ENCODE measurements at regions not wholly inside any gene's neighbourhood (a gene's known extent, or its start where the extent isn't known, plus 50 kb on each side); places are given as distances from the start of the nearest gene placed in this dataset.

DNA sequence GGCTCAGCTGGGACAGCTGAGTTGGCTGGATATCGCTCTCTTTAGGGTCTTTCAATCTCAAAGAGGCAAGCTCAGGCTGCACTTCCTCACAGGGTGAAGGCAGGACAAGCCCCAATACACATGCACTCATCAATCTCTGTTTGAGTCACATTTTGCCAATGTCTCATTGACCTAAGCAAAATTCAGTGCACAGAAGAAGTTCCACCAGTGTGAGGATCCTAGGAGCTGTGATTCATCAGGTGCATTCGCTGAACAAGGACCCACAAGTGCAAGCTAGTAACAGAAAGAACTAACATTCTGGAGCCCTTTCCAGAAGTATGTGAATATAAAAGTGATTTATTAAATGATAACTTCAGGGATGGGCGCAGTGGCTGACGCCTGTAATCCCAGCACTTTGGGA is 477.2 kb downstream of the GPAM start:
- no peaks in the 10 kb centered on the region for H3K36me3 Mint-ChIP-seq
- ChIA-PET POLR2A (ENCODE audit: partially characterized antibody) (no interaction called here), CTCF (ENCODE audit: partially characterized antibody) (no interaction called here)
- peaks cover 2 to 6% of the 10 kb centered on the region in 2 donors for H3K27me3 Mint-ChIP-seq
- no peak overlapping the region for H3K27ac Mint-ChIP-seq
- no peaks in the 10 kb centered on the region for H3K9me3 Mint-ChIP-seq
- no peaks in the 10 kb centered on the region for H3K9me3 ChIP-seq (ENCODE audit: control insufficient read depth in 1 of 2, low read length in 2 of 2)
- H3K27me3 ChIP-seq (ENCODE audit: insufficient read depth, low read length) = no peaks in the 10 kb centered on the region
- H3K4me1 Mint-ChIP-seq = no peaks in the 10 kb centered on the region
- H3K4me3 ChIP-seq (ENCODE audit: low read length in 2 of 2) = no peak overlapping the region
- H3K27ac ChIP-seq (ENCODE audit: low read depth, low read length) = no peak overlapping the region
- intact Hi-C loops (cut with micrococcal nuclease) = no loop called here
- no peak overlapping the region for H3K4me3 Mint-ChIP-seq
- H3K36me3 ChIP-seq (ENCODE audit: insufficient read depth, low read length) = no peaks in the 10 kb centered on the region
- no peak for DNase-seq
- no peaks in the 10 kb centered on the region for H3K4me1 ChIP-seq (ENCODE audit: insufficient read depth, low read length)

DNA sequence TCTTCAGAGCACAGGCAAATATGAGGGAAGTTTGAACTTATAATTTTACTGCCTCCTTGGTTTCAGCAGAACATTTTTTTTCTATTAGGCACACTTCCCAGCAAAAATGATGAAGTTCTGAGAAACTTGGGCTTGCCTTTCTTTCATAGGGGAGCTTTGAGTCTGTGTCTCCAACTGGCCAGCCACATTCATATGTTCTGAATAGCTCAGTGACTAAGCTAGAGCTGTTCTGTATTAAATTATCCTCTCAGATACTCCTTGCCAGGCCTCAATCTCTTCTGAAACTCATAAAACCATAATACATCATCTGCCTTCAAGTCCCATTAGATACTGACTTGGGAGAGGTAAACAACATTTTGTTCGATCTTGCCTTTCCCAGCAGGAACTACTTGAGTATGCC is 476.5 kb downstream of the GPAM start:
- POLR2A ChIA-PET (ENCODE audit: partially characterized antibody) = no interaction called here
- H3K4me1 ChIP-seq (ENCODE audit: insufficient read depth, low read length) = no peaks in the 10 kb centered on the region

DNA sequence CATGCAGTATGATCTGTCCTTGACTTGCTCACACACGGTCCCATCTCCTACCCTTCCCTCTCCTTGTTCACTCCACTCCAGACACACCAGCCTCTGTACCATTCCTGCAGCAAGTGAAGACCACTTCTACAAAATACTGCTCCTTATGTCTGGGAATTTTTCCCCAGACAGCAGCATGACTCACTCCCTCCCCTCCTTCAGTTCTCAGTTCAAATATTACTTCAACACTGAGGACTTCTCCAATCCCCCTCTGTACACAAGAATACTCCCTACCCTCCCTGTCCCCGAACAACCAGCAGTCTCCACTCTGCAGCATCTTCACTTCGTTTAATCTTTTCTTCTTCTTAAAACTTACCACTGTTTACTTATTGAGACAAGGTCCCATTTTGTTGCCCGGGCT is 474.0 kb downstream of the GPAM start:
- H3K36me3 Mint-ChIP-seq = no peaks in the 10 kb centered on the region
- no peak overlapping the region for H3K27ac Mint-ChIP-seq
- no peaks in the 10 kb centered on the region for H3K4me1 ChIP-seq (ENCODE audit: insufficient read depth, low read length)
- H3K27me3 Mint-ChIP-seq = peaks cover 3 to 6% of the 10 kb centered on the region in 2 donors
- intact Hi-C loops (cut with micrococcal nuclease) = no loop called here
- H3K9me3 ChIP-seq (ENCODE audit: control insufficient read depth in 1 of 2, low read length in 2 of 2) = no peaks in the 10 kb centered on the region
- no peak for DNase-seq
- H3K9me3 Mint-ChIP-seq = peaks cover 0 to 8% (median 1%) of the 10 kb centered on the region in 8 donors
- no peak overlapping the region for H3K4me3 Mint-ChIP-seq
- CTCF ChIA-PET (ENCODE audit: partially characterized antibody) = no interaction called here
- POLR2A ChIA-PET (ENCODE audit: partially characterized antibody) = no interaction called here
- H3K27me3 ChIP-seq (ENCODE audit: insufficient read depth, low read length) = no peaks in the 10 kb centered on the region
- no peaks in the 10 kb centered on the region for H3K36me3 ChIP-seq (ENCODE audit: insufficient read depth, low read length)
- H3K4me1 Mint-ChIP-seq = no peaks in the 10 kb centered on the region
- H3K27ac ChIP-seq (ENCODE audit: low read depth, low read length) = no peak overlapping the region
- H3K4me3 ChIP-seq (ENCODE audit: low read length in 2 of 2) = no peak overlapping the region

More for the DNA sequence above, 476.5 kb downstream of the GPAM start:
- Mint-ChIP-seq H3K4me1 (no peaks in the 10 kb centered on the region), H3K4me3 (no peak overlapping the region), H3K27ac (no peak overlapping the region), H3K36me3 (no peaks in the 10 kb centered on the region), H3K27me3 (peaks cover 3 to 6% of the 10 kb centered on the region in 2 donors), H3K9me3 (peaks cover 0 to 4% (median 0%) of the 10 kb centered on the region in 8 donors)
- H3K9me3 ChIP-seq (ENCODE audit: control insufficient read depth in 1 of 2, low read length in 2 of 2) = no peaks in the 10 kb centered on the region
- H3K4me3 ChIP-seq (ENCODE audit: low read length in 2 of 2) = no peak overlapping the region
- intact Hi-C loops (cut with micrococcal nuclease) = no loop called here
- H3K27ac ChIP-seq (ENCODE audit: low read depth, low read length) = no peak overlapping the region
- CTCF ChIA-PET (ENCODE audit: partially characterized antibody) = no interaction called here
- H3K36me3 ChIP-seq (ENCODE audit: insufficient read depth, low read length) = no peaks in the 10 kb centered on the region
- no peaks in the 10 kb centered on the region for H3K27me3 ChIP-seq (ENCODE audit: insufficient read depth, low read length)
- no peak for DNase-seq

DNA sequence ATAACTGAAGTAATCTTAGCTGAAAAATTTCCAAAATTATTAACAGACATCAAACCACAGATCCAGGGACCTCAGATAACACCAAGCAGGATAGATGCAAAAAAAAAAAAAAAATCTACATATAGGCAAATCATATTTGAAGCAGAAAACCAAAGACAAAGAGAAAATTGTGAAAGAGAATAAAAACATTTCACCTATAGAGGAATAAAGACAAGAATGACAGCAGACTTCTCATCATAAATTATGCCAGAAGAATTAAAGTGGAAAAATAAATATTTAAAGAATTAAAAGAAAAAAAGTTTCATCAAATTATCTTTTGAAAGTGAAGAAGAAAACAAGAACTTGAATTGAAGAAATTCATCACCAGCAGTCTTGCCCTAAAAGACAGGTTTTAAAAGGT is 467.5 kb downstream of the GPAM start:
- H3K27ac ChIP-seq (ENCODE audit: low read depth, low read length) = no peak overlapping the region
- DNase-seq = no peak
- no peaks in the 10 kb centered on the region for H3K4me1 ChIP-seq (ENCODE audit: insufficient read depth, low read length)
- ChIA-PET CTCF (ENCODE audit: partially characterized antibody) (no interaction called here), POLR2A (ENCODE audit: partially characterized antibody) (no interaction called here)
- peaks cover 0 to 3% of the 10 kb centered on the region in 2 donors for H3K27me3 Mint-ChIP-seq
- H3K27ac Mint-ChIP-seq = no peak overlapping the region
- H3K9me3 Mint-ChIP-seq = peaks cover 3 to 35% (median 26%) of the 10 kb centered on the region in 8 donors
- H3K36me3 Mint-ChIP-seq = peaks cover 0 to 4% of the 10 kb centered on the region in 2 donors
- no peaks in the 10 kb centered on the region for H3K9me3 ChIP-seq (ENCODE audit: control insufficient read depth in 1 of 2, low read length in 2 of 2)
- H3K4me3 Mint-ChIP-seq = no peak overlapping the region
- no peaks in the 10 kb centered on the region for H3K4me1 Mint-ChIP-seq
- no peaks in the 10 kb centered on the region for H3K36me3 ChIP-seq (ENCODE audit: insufficient read depth, low read length)
- H3K4me3 ChIP-seq (ENCODE audit: low read length in 2 of 2) = no peak overlapping the region
- H3K27me3 ChIP-seq (ENCODE audit: insufficient read depth, low read length) = no peaks in the 10 kb centered on the region
- intact Hi-C loops (cut with micrococcal nuclease) = no loop called here

DNA sequence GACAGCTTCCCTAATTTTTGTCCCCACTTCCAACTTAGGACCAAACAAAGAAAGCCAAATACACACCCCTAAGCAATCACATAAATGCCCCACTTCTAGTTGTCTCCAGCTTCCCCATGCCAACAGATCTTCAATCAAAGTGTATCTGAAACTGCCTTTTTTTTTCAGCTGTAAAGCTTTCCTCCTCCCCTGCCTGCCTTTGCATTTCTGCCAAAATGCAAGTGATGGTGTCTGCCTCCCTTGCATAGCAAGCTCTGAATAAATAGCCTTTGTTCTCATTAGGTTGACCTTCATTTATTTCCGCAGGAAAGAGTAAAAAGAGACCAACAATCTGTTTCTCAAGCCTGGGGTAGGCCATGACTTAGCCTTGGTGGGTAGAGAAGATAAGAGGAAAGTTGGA is 459.4 kb downstream of the GPAM start:
- H3K9me3 ChIP-seq (ENCODE audit: control insufficient read depth in 1 of 2, low read length in 2 of 2) = no peaks in the 10 kb centered on the region
- Mint-ChIP-seq H3K27me3 (no peaks in the 10 kb centered on the region), H3K27ac (no peak overlapping the region), H3K4me3 (no peak overlapping the region), H3K4me1 (no peaks in the 10 kb centered on the region), H3K36me3 (no peaks in the 10 kb centered on the region), H3K9me3 (peaks cover 0 to 4% (median 0%) of the 10 kb centered on the region in 8 donors)
- no peaks in the 10 kb centered on the region for H3K27me3 ChIP-seq (ENCODE audit: insufficient read depth, low read length)
- no peak for DNase-seq
- H3K4me1 ChIP-seq (ENCODE audit: insufficient read depth, low read length) = no peaks in the 10 kb centered on the region
- H3K4me3 ChIP-seq (ENCODE audit: low read length in 2 of 2) = no peak overlapping the region
- CTCF ChIA-PET (ENCODE audit: partially characterized antibody) = no interaction called here
- no peaks in the 10 kb centered on the region for H3K36me3 ChIP-seq (ENCODE audit: insufficient read depth, low read length)
- H3K27ac ChIP-seq (ENCODE audit: low read depth, low read length) = no peak overlapping the region
- intact Hi-C loops (cut with micrococcal nuclease) = no loop called here
- POLR2A ChIA-PET (ENCODE audit: partially characterized antibody) = no interaction called here

DNA sequence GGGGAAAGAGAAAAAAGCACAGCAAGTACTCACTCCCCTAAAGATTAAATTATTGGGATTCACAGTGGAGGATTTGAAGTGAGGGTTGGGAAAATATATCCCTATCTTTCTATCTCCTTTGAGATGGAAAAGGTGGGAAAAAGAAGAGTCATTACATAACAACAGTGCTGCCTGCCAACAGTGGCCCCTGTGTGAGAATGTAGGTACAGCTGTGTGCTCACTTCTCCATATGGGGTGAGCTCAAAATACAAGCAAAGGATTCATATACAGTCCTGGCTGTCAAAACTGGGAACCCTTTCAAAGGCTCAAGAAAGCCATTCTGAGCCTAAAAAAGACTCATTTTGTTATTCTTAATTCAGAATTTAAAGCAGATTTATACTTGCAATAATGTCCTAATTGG is 458.5 kb downstream of the GPAM start:
- H3K36me3 Mint-ChIP-seq = no peaks in the 10 kb centered on the region
- H3K9me3 Mint-ChIP-seq = peaks cover 0 to 4% (median 0%) of the 10 kb centered on the region in 8 donors

DNA sequence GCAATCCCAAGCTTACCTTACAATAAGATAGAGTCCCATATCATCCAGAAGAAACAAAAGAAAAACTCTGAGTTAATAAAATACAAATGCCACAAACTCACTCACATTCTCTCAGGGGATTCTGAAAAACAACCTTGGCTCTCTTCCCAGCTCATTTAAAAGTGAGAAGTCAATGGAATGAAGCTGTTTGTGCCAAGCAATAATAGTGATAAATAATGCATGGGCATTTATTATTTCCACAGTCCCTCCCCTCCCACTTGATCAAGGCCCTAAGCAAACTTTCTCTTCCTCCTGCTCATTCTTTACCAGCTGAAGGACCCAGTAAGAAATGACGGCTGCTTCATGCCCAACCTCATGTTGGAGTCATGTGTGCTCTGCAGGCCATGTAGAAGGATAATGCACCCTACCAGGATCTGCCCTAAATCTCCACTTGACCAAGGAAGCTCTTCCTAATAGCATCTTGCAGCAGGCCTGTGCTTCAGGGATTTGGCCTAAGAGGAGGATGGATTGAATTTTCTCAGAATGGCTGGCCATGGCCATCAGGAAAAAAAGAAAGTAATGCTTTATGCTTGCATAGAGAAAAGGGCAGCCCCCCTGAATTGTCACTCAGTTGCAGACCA is 451.3 kb downstream of the GPAM start:
- Histone ChIP-seq H3K4me3 (ENCODE audit: low read length in 2 of 2) (no peak overlapping the region), H3K36me3 (ENCODE audit: insufficient read depth, low read length) (no peaks in the 10 kb centered on the region), H3K9me3 (ENCODE audit: control insufficient read depth in 1 of 2, low read length in 2 of 2) (no peaks in the 10 kb centered on the region), H3K27ac (ENCODE audit: low read depth, low read length) (no peak overlapping the region), H3K4me1 (ENCODE audit: insufficient read depth, low read length) (no peaks in the 10 kb centered on the region), H3K27me3 (ENCODE audit: insufficient read depth, low read length) (no peaks in the 10 kb centered on the region)
- no peaks in the 10 kb centered on the region for H3K4me1 Mint-ChIP-seq
- intact Hi-C loops (cut with micrococcal nuclease) = no loop called here
- H3K9me3 Mint-ChIP-seq = peaks cover 0 to 3% (median 0%) of the 10 kb centered on the region in 8 donors
- ChIA-PET POLR2A (ENCODE audit: partially characterized antibody) (no interaction called here), CTCF (ENCODE audit: partially characterized antibody) (no interaction called here)
- peaks cover 0 to 3% of the 10 kb centered on the region in 2 donors for H3K27me3 Mint-ChIP-seq
- no peaks in the 10 kb centered on the region for H3K36me3 Mint-ChIP-seq
- DNase-seq = no peak
- H3K4me3 Mint-ChIP-seq = no peak overlapping the region
- no peak overlapping the region for H3K27ac Mint-ChIP-seq

More for the DNA sequence above, 458.5 kb downstream of the GPAM start:
- H3K9me3 ChIP-seq (ENCODE audit: control insufficient read depth in 1 of 2, low read length in 2 of 2) = no peaks in the 10 kb centered on the region
- Mint-ChIP-seq H3K4me1 (no peaks in the 10 kb centered on the region), H3K27ac (no peak overlapping the region), H3K27me3 (no peaks in the 10 kb centered on the region), H3K4me3 (no peak overlapping the region)
- CTCF ChIA-PET (ENCODE audit: partially characterized antibody) = no interaction called here
- DNase-seq = no peak
- no peaks in the 10 kb centered on the region for H3K27me3 ChIP-seq (ENCODE audit: insufficient read depth, low read length)
- no peaks in the 10 kb centered on the region for H3K36me3 ChIP-seq (ENCODE audit: insufficient read depth, low read length)
- H3K27ac ChIP-seq (ENCODE audit: low read depth, low read length) = no peak overlapping the region
- no peak overlapping the region for H3K4me3 ChIP-seq (ENCODE audit: low read length in 2 of 2)
- intact Hi-C loops (cut with micrococcal nuclease) = no loop called here
- H3K4me1 ChIP-seq (ENCODE audit: insufficient read depth, low read length) = no peaks in the 10 kb centered on the region
- POLR2A ChIA-PET (ENCODE audit: partially characterized antibody) = no interaction called here
